ENCODE measurements at regions not wholly inside any gene's neighbourhood (a gene's known extent, or its start where the extent isn't known, plus 50 kb on each side); places are given as distances from the start of the nearest gene placed in this dataset.

GRCh38 chr1:239527051-239527693 is 140.8 kb downstream of the CHRM3 start:
- TF ChIP-seq CTCF (IDR thresholded peaks at IDR 0.05): no peak
- no peak for TF ChIP-seq POLR2A (IDR thresholded peaks at IDR 0.05)

All from right lobe of liver (tissue), 4 donors.